Superior temporal gyrus (tissue), 1 donor: ENCODE measurements at regions not wholly inside any gene's neighbourhood (a gene's known extent, or its start where the extent isn't known, plus 50 kb on each side); places are given as distances from the start of the nearest gene placed in this dataset.

Experiments
- DNase-seq: peaks from one replicate; pipeline ENCODE4 v3.0.0-alpha.2; 2016; ENCODE audit errors: extremely low spot score

GRCh38 chr4:124810827-124811226 lies 98.3 kb upstream of the ANKRD50 start:
- no peak for DNase-seq

- no peak for DNase-seq
Observed at GRCh38 chr4:124807421-124807820, 94.9 kb upstream of the ANKRD50 start.

DNA sequence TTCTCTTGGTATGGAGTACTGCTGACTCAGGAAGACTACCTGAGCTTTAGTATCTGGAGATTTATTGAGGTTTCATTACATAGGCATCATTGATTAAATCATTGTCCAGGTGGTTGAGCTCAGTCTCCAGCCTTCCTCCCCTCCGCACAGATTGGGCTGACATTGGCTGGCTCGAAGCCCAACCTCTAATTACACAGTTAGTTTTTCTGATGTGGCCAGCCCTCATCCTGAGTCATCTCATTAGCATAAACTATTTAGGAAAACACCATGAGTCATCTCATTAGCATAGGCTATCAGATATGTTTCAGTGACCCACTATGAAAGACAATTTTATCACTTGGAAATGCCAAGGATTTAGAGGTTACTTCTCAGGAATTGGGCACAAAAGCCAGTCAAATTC lies 93.9 kb upstream of the ANKRD50 start:
- DNase-seq, result no peak

- DNase-seq, result no peak
Observed at GRCh38 chr4:124804584-124804983, 92.1 kb upstream of the ANKRD50 start.

DNA sequence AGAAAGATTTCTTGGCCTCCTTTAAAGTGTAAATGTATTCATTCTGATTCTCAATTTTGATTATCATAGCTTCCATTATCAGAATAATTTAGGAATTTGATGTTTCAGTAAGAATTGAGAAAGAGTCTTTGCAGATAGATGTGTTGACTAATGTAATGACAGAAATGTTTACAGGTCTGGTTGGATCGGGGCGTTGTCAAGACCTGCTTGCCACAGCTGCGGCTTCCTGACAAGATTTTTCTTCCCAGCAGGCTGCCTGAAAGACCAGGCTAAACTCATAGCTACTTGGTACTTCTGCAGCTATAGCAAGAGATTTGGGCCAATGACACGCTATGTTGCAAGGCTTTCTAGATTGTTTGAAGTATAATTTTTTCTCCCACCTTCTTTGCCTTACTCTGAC lies 91.5 kb upstream of the ANKRD50 start:
- DNase-seq, result no peak

DNA sequence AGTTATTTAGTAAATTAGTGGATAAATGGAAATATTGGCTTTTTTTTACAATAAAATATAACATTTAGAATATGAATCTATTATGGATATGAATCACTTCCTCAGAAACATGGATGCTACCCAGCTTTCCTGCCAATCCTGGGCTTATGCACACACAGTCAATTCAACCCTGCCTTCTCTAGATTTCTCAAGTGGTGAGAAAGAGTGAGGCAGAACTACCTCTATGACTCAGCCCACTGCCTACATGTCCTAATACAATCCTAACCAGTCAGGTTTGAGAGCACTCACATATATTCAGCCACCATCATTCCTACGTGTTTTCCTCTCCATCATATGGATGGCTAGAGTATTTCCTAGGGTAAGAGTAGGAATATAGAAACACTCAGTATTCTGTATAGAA lies 91.1 kb upstream of the ANKRD50 start:
- DNase-seq, result no peak

- DNase-seq, result no peak
Observed at GRCh38 chr4:124803026-124803425, 90.5 kb upstream of the ANKRD50 start.

- no peak for DNase-seq
Observed at GRCh38 chr4:124797223-124797622, 84.7 kb upstream of the ANKRD50 start.

DNA sequence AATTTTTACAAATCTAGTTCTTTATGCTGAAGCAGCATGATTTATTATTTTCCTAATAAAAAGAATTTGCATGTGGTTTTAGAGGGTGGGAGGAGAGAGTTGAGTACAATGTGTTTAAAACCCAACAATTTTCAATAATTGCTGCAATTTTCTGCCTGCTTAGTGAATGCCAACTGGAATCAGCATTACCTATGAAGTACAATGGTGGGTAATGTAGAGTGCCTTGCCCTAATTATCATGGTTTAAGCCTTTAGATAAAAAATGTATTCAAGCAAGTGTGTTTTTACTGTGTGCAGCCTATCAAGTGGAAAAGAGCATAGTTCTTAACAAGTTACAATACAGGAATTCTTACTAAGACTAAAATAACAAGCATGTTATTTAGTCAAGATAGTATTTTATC lies 77.9 kb upstream of the ANKRD50 start:
- no peak for DNase-seq

DNA sequence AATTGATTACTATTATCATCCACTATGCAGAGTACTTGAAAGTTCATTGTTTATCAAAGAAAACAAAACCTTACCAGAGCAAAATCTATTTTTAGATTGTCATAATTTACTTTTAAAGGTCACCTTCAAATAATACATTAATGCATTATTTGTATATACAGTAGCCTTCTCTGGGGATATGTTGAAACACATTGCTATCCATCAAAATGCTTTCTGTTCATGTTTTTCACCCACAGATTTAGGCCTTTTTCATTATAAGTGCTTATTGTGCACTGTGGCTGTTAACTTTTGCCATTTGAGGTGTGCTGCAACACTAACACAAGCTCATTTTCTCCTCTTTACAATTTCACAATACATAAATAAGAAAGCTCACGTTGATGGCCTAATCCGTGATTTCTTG lies 74.1 kb upstream of the ANKRD50 start:
- no peak for DNase-seq

DNA sequence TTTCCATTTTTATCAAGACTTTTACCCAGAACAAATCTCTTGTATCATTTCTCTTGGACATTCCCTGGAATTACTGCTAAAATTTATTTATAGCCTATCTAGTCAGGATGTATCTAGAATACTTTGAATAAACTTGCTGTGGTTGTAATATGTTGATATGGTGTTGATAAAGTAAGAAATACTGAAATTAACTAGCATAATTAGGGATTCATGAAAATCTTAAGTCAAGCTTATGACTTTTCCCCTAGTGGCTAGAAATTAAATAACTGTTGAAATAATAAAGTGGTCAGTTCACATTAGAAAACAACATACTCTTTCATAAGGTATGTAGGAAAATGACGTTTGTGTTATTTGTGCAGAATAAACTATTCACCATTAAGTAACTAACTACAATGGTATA lies 73.1 kb upstream of the ANKRD50 start:
- DNase-seq, result no peak

DNA sequence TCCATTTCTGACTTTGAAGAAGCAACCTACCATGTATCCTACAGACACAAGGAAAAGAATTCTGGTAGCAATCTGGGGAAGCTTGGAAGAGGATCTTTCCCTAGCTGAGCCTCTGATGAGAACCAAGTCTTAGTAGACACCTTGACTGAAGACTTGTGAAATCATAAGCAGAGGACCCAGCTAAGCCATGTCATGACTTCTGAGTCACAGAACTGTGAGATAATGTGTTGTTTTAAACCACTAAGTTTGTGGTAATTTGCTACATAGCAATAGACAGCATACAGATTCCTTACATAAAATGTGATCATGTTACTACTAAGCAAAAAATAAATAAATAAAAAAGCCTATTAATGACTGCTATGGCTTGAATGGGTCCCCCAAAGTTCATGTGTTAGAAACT lies 71.3 kb upstream of the ANKRD50 start:
- DNase-seq, result no peak

DNA sequence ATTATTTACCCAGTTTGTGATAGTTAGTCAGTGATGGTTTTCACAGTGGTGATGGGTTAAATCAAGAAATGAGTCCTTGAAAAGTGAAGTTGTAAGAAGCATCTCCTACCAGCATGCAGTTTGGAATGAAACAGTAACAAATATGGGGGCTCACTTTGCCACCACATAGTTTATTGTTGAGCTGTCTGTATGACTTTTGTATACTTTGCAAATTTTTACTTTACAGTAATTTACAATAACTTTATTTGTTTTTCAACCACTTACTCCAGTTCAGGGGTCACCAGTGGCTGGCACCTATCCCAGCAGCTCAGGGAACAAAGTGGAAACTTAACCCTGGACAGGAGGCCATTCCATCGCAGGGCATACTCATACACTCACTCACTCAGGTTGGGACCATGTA lies 64.5 kb upstream of the ANKRD50 start:
- DNase-seq, result no peak

DNA sequence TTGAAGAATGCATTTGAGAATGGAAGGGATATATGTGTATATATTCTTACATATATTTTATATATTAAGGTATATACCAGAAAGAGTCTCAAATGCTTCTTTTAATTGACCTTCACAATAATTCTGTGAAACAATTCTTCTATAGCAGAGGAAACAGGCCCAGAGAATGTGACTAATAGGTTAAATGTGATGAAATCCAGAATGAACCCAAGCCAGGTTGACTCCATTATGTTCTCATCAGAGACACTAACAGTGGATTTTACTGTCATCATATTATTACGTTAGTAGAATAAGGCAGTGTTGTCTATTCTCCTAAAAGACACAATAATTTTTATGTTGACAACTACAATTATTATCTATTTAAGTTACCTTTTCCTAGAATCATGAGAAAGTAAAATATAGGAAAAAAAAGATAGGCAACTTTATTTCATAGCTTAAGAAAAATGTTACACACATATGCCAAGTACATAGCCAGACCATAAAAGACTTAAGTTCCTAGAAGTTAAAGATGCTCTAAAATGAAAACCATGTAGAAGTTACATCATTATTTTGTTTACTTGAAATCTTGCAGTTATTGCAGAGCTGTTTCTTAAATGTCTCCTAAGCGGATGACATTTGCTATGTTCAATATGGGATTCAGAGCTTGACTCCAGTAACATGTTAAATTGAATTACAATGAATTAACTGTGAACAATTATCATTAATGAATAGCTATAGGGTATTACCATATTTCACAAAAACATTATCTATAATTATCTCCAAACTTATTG lies 56.2 kb upstream of the ANKRD50 start:
- no peak for DNase-seq

DNA sequence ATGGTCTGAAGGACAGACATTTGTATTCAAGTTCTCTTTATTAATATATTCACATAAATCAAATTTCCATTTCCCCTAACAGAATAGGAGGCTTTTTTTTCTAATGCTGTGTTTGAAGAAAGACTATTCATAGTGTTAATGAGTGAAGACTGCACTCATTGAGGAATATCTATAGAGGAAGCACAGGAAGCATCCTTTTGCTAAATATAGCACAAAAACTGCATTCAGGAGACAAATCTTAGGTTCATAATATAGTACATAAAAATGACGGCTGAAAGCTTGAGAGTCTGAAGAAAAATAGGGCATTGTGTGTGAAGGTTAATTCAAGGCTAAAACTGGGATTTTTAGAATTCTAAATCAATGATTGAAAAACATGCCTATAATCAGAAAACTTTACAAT lies 50.4 kb upstream of the ANKRD50 start:
- DNase-seq, result no peak
